GM21529 (cell line): ENCODE measurements at regions not wholly inside any gene's neighbourhood (a gene's known extent, or its start where the extent isn't known, plus 50 kb on each side); places are given as distances from the start of the nearest gene placed in this dataset.

Experiments
- ATAC-seq: cut with Tn5 transposase; IDR thresholded peaks from one replicate; pipeline ENCODE4 v1.9.1; 2021; ENCODE audit not compliant: unreplicated experiment

- no peak for ATAC-seq
These were observed 125.7 kb upstream of the TMPRSS2 start for GRCh38 chr21:41633627-41634026.

GRCh38 chr21:41632748-41633475 is 125.0 kb upstream of the TMPRSS2 start:
- ATAC-seq, result no peak

DNA sequence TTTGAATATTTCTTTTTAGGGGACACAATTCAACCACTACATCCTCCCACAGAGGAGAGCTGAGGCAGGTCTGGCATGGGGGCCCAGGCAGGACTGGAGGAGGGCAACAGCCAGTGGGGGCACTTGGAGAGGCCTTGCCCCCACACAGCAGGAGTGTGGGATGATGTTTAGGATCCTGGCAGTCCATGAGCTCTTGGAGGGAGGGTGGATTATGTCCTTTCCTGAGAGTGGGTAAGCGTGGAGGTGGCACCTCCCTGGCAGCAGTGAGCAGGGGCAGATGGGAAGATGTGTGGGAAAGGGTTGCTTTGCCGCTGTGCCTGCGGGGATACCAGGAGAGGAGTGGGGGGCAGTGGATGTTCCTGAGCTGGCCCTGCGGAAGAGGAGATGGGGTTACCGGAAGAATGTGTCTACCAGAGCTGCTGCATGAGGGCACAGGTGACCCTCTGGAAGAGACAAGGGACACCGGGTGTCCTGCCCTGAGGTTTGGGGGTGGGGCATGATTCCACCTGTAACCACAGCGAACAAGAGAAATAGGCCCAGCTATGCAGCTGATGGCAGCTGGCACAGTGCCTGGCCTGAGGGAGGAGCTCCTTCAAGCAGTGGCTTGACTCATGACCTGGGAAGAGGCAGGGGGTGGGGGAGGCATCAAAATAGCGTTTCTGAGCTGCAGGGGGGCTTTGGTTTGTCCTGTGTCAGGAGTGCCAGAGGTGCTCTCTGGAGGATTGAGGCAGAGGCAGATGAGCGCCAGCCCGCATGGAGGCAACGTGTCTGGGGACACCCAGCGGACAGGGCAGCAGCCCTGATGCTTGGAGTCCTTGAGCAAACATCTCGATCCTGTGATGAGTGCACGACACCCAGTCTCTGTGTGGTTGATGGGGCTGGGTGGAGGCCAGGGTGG is 123.9 kb upstream of the TMPRSS2 start:
- no peak for ATAC-seq

DNA sequence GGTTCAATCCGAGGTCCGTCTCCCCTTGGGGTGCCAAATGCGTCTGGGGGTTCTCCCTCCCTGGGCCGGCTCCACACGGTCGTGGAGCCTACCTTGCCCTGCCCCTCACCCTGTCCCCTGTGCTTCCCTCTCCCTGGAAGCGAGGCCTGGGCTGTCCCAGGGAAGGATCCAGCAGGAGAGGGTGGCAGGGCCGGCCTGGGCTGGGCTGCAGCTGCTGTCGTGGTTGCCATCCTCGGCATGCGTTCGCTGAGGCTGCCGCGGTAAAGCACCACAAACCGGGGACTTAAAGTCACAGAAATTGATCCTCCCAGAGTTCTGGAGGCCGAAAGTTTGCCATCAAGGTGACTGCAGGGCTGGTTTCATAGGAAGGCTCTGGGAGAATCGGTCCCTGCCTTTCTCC is 123.0 kb upstream of the TMPRSS2 start:
- no peak for ATAC-seq

DNA sequence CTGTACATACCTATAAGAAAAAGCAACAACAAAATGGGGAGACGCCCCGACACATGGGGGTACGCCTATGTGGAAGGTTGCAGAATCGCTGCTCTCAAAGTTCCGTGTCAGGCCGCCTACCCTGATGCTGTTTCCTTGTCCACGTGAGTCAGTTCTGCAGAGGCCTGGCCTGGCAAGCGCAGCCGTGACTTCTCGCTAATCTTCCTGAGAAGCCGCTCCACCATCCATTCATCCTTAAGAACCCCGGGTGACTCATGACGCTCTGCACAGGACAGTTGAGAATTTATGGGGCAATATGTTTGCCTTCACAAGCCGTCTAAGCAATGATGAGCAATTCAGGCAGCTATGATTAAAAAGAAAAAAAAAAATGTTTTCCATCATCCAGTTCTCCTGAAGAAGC is 122.3 kb upstream of the TMPRSS2 start:
- ATAC-seq, result no peak

DNA sequence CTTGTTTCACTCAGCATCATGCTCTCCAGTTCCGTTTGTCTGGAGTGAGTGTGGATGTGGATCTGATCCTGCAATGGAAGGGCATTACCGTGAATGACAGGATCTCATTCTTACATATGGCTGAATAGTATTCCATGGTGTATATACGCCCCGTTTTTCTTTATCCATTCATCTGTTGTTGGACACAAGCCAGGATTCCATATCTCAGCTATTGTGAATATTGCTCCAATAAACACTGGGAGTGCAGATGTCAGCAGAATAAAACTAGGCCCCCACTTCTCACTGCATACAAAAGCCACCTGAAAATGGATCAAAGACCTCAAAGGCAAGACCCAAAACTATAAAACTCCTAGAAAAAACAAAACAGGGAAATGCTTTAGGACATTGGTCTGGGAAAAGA is 120.3 kb upstream of the TMPRSS2 start:
- no peak for ATAC-seq

GRCh38 chr21:41627428-41627827 is 119.5 kb upstream of the TMPRSS2 start:
- ATAC-seq, result no peak

GRCh38 chr21:41626021-41626420 is 118.1 kb upstream of the TMPRSS2 start:
- no peak for ATAC-seq

- ATAC-seq, result no peak
These were observed 117.5 kb upstream of the TMPRSS2 start for GRCh38 chr21:41625428-41625827.

DNA sequence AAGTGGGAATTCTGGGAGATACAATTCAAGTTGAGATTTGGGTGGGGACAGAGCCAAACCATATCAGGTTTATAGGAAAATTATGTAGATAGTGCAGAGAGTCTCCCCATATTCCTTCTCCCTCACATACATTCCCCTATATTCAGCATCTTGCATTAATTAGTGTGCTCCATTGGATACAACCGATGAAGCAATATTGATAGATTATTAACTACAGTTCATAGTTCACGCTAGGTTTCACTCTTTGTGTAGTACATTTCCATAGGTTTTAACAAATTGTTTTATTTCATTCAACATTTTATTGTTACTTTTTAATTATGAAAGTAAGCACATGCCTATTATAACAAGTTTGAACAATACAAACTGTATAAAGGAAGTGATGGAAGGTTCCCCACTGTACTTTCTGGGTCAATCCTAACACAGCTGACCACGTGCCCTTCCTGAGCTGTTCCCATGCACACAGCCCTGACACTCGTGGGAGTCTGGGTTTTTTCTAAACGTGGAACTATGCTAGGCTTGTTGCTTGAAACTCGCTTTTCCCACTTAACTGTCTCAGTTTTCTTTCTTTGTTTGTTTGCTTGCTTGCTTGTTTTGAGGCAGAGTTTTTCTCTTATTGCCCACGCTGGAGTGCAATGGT is 116.8 kb upstream of the TMPRSS2 start:
- no peak for ATAC-seq

GRCh38 chr21:41623945-41624344 is 116.0 kb upstream of the TMPRSS2 start:
- ATAC-seq, result no peak

- ATAC-seq, result no peak
These were observed 115.0 kb upstream of the TMPRSS2 start for GRCh38 chr21:41622831-41623548.

GRCh38 chr21:41622201-41622600 is 114.2 kb upstream of the TMPRSS2 start:
- no peak for ATAC-seq

- ATAC-seq, result no peak
These were observed 113.6 kb upstream of the TMPRSS2 start for GRCh38 chr21:41621513-41621912.

GRCh38 chr21:41620982-41621381 is 113.0 kb upstream of the TMPRSS2 start:
- no peak for ATAC-seq

- no peak for ATAC-seq
These were observed 112.6 kb upstream of the TMPRSS2 start for GRCh38 chr21:41620541-41620940.

- ATAC-seq, result no peak
These were observed 108.2 kb upstream of the TMPRSS2 start for GRCh38 chr21:41616031-41616591.

GRCh38 chr21:41615613-41616012 is 107.7 kb upstream of the TMPRSS2 start:
- ATAC-seq, result no peak

DNA sequence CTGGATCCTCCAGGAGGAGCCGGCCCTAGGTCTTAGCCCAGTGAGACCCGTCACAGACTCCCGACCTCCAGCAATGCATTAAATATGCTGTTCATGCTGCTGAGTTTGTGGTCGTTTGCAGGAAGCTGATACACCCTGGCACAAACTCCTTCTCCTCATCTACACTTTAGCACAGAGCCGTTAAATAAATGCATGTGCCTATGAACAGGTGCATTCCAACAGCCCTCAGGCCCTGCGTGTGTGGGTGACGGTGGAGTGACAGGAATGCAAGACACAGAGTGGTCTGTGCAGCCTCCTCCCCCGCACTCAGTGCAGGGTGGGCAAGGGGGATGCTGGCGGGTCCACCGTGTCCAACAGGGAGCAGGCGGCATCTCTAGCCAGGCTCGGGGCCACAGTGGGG is 106.6 kb upstream of the TMPRSS2 start:
- no peak for ATAC-seq

DNA sequence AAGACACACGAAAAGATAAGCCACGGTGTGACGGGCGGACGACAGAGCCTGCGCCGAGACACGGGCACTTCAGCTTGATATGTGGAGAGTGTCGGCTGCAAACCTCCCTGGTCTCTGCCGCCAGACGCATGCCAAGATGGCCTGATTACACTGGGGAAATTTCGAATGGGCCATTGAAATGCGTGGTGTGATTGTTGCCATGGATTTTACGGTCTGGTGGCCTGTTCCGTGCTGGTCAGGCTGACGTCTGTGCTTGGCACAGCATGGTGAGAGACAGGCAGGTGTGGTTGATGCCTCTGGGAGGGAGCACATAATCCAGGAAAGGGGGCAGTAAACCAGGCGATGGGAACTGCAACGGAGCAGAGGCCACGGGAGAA is 105.6 kb upstream of the TMPRSS2 start:
- no peak for ATAC-seq
